Hepatocyte (in vitro differentiated cells): ENCODE measurements at regions not wholly inside any gene's neighbourhood (a gene's known extent, or its start where the extent isn't known, plus 50 kb on each side); places are given as distances from the start of the nearest gene placed in this dataset.
"Not testable (repeated sequence)": the region's sequence is repeated elsewhere in the genome, so short reads cannot be mapped to it uniquely, and the experiment has no call there.

Source experiments
- EZH2phosphoT487 ChIP-seq: fragments of 200-600 bp; sonication (generic); IDR thresholded peaks from one replicate; pipeline ENCODE4 v1.6.1; 2018; ENCODE audit warnings: antibody characterized with exemption, mild to moderate bottlenecking, low read depth, moderate library complexity; ENCODE audit not compliant: unreplicated experiment, severe bottlenecking
- TF ChIP-seq, protein P1 (sequence below): fragments of 200-600 bp; sonication (generic); IDR thresholded peaks from 2 replicates; pipeline ENCODE4 v1.5.1; 2016; ENCODE audit warnings: antibody characterized with exemption, mild to moderate bottlenecking; ENCODE audit not compliant: poor library complexity

DNA sequence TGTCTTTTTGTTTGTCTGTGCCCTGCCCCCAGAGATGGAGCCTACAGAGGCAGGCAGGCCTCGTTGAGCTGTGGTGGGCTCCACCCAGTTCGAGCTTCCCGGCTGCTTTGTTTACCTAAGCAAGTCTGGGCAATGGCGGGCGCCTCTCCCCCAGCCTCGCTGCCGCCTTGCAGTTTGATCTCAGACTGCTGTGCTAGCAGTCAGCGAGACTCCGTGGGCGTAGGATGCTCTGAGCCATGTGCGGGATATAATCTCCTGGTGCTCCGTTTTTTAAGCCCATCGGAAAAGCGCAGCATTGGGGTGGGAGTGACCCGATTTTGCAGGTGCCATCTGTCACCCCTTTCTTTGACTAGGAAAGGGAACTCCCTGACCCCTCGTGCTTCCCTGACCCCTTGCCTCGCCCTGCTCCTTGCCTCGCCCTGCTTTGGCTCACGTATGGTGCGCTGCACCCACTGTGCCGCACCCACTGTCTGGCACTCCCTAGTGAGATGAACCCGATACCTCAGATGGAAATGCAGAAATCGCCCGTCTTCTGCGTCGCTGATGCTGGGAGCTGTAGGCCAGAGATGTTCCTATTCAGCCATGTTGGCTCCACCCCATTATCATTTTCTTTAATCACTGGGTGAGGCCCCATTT is 269.0 kb upstream of the RBMS1 start:
- TF ChIP-seq, protein P1, sequence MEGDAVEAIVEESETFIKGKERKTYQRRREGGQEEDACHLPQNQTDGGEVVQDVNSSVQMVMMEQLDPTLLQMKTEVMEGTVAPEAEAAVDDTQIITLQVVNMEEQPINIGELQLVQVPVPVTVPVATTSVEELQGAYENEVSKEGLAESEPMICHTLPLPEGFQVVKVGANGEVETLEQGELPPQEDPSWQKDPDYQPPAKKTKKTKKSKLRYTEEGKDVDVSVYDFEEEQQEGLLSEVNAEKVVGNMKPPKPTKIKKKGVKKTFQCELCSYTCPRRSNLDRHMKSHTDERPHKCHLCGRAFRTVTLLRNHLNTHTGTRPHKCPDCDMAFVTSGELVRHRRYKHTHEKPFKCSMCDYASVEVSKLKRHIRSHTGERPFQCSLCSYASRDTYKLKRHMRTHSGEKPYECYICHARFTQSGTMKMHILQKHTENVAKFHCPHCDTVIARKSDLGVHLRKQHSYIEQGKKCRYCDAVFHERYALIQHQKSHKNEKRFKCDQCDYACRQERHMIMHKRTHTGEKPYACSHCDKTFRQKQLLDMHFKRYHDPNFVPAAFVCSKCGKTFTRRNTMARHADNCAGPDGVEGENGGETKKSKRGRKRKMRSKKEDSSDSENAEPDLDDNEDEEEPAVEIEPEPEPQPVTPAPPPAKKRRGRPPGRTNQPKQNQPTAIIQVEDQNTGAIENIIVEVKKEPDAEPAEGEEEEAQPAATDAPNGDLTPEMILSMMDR: not testable (repeated sequence)
- not testable (repeated sequence) for TF ChIP-seq EZH2phosphoT487
